ENCODE measurements at regions not wholly inside any gene's neighbourhood (a gene's known extent, or its start where the extent isn't known, plus 50 kb on each side); places are given as distances from the start of the nearest gene placed in this dataset.

GRCh38 chr2:34602262-34602661 is 1003.2 kb upstream of the FAM98A start:
- Histone ChIP-seq H3K36me3 (no peaks in the 10 kb centered on the region), H3K4me1 (no peaks in the 10 kb centered on the region), H3K9me3 (no peaks in the 10 kb centered on the region), H3K27me3 (no peaks in the 10 kb centered on the region), H3K27ac (no peak overlapping the region), H3K4me3 (no peak overlapping the region)
- WGBS, 2 donors = 61 to 77% methylated on average over 3 of the region's 3 CpGs
- ATAC-seq (no peak), FAIRE-seq (no peak), DNase-seq (no peak)
- no peak for TF ChIP-seq CTCF (IDR thresholded peaks at IDR 0.05)
- intact Hi-C loops (cut with DNase I) = no loop called here

- intact Hi-C loops (cut with DNase I) = no loop called here
- Histone ChIP-seq H3K27me3 (no peaks in the 10 kb centered on the region), H3K27ac (no peak overlapping the region), H3K36me3 (no peaks in the 10 kb centered on the region), H3K4me1 (no peaks in the 10 kb centered on the region), H3K4me3 (no peak overlapping the region), H3K9me3 (no peaks in the 10 kb centered on the region)
- no peak for ATAC-seq
- no peak for TF ChIP-seq CTCF (IDR thresholded peaks at IDR 0.05)
- FAIRE-seq = no peak
- 31 to 34% methylated on average over 2 of the region's 2 CpGs for WGBS, 2 donors
- DNase-seq = no peak
Measured at GRCh38 chr2:34601561-34601960, 1002.5 kb upstream of the FAM98A start.

GRCh38 chr2:34578641-34579040 is 979.5 kb upstream of the FAM98A start:
- FAIRE-seq (no peak), ATAC-seq (no peak)

GRCh38 chr2:34570266-34570872 is 971.3 kb upstream of the FAM98A start:
- no peak overlapping the region for H3K27ac ChIP-seq
- H3K4me1 ChIP-seq = no peaks in the 10 kb centered on the region
- ATAC-seq (peak; percentile 90 to 100 (median 95)), DNase-seq (peak in 3 of 6 donors; percentile 46 to 64 (median 51)), FAIRE-seq (no peak)
- WGBS, 2 donors = 54 to 65% methylated on average over 6 to 7 of the region's 7 CpGs
- peak in 3 of 4 donors; percentile 21 to 35 (median 28) for TF ChIP-seq CTCF (IDR thresholded peaks at IDR 0.05)
- no peak overlapping the region for H3K4me3 ChIP-seq
- no peaks in the 10 kb centered on the region for H3K9me3 ChIP-seq
- no peaks in the 10 kb centered on the region for H3K36me3 ChIP-seq
- no peaks in the 10 kb centered on the region for H3K27me3 ChIP-seq
- intact Hi-C loops (cut with DNase I) = loop anchor here in 1 of 3 donors (10.0 kb wide), 1 partner anchor 476 kb away; no protein-coding TSS in a partner anchor

More at GRCh38 chr2:34578641-34579040, 979.5 kb upstream of the FAM98A start:
- intact Hi-C loops (cut with DNase I) = loop anchor here in 1 of 3 donors (10.0 kb wide), 1 partner anchor 484 kb away; no protein-coding TSS in a partner anchor
- WGBS, 2 donors = 84 to 95% methylated on average over 2 of the region's 2 CpGs
- H3K4me3 ChIP-seq = no peak overlapping the region
- DNase-seq = no peak
- H3K27me3 ChIP-seq = no peaks in the 10 kb centered on the region
- H3K27ac ChIP-seq = no peak overlapping the region
- no peaks in the 10 kb centered on the region for H3K4me1 ChIP-seq
- no peaks in the 10 kb centered on the region for H3K36me3 ChIP-seq
- no peaks in the 10 kb centered on the region for H3K9me3 ChIP-seq
- TF ChIP-seq CTCF (IDR thresholded peaks at IDR 0.05) = no peak

- Histone ChIP-seq H3K4me3 (no peak overlapping the region), H3K36me3 (no peaks in the 10 kb centered on the region), H3K27ac (no peak overlapping the region), H3K4me1 (no peaks in the 10 kb centered on the region), H3K9me3 (no peaks in the 10 kb centered on the region), H3K27me3 (no peaks in the 10 kb centered on the region)
- no peak for TF ChIP-seq CTCF (IDR thresholded peaks at IDR 0.05)
- WGBS, 2 donors = 87 to 93% methylated on average over 7 of the region's 7 CpGs
- intact Hi-C loops (cut with DNase I) = no loop called here
- ATAC-seq = no peak
- FAIRE-seq = no peak
- no peak for DNase-seq
Measured at GRCh38 chr2:34567128-34567527, 968.0 kb upstream of the FAM98A start.
